GM12878 (cell line): ENCODE measurements at regions not wholly inside any gene's neighbourhood (a gene's known extent, or its start where the extent isn't known, plus 50 kb on each side); places are given as distances from the start of the nearest gene placed in this dataset.

Experiments
- ATAC-seq: fragments of 200-7000 bp; cut with Tn5 transposase; 3 replicates; pipeline ENCODE4 v1.9.1; 2020; ENCODE audit warnings: mild to moderate bottlenecking, moderate library complexity
- BruUV-seq: library from RNA; stranded (reverse); fragments of 400-500 nt; replicated peaks from 2 replicates; lab custom pipeline; 2021; lab: Mats Ljungman, UMichigan
- CTCF ChIA-PET: fragments of 300-600 bp; sonication (Branson Sonifier 250); formaldehyde crosslinking; extraction: SDS; loops from one replicate; lab custom pipeline; 2021; ENCODE audit warnings: inconsistent platforms; lab: Yijun Ruan, JAX
- POLR2A ChIA-PET: fragments of 350-600 bp; formaldehyde crosslinking; extraction: SDS; loops from one replicate; lab custom pipeline; 2021; ENCODE audit warnings: inconsistent platforms; lab: Charles Lee
- RAD21 ChIA-PET: fragments of 300-600 bp; sonication (Branson Sonifier 250); formaldehyde crosslinking; loops from one replicate; lab custom pipeline; 2023; ENCODE audit warnings: antibody characterized with exemption; ENCODE audit not compliant: unreplicated experiment; lab: Charles Lee
- SMC1A ChIA-PET: fragments of 300-600 bp; sonication (Branson Sonifier 250); formaldehyde crosslinking; loops from one replicate; lab custom pipeline; 2023; ENCODE audit not compliant: unreplicated experiment, uncharacterized antibody; lab: Charles Lee
- DNase-seq: peaks from one replicate; pipeline ENCODE4 v3.0.0-alpha.2; 2011; ENCODE audit warnings: low read depth, low spot score
- FAIRE-seq: peaks from 3 replicates; lab custom pipeline; 2011; peaks lifted over from hg19 to GRCh38; lab: Jason Lieb, UNC
- H2AFZ ChIP-seq: 2 replicates; pipeline ENCODE4 v1.6.0; 2011; ENCODE audit warnings: low read depth, low read length, control low read depth; ENCODE audit not compliant: control insufficient read depth
- H3K27ac ChIP-seq: 2 replicates; pipeline ENCODE4 v1.5.1; 2011; ENCODE audit warnings: control low read depth; ENCODE audit not compliant: control insufficient read depth, insufficient read depth
- H3K27me3 ChIP-seq, 2 experiments: replicated peaks in 1 of 2; 2 replicates each; pipeline versions ENCODE4 v1.6.0 to v1.6.1; 2011; ENCODE audit warnings: low read length in 1 of 2; ENCODE audit not compliant: control insufficient read depth in 2 of 2, insufficient read depth in 2 of 2
- H3K36me3 ChIP-seq, 2 experiments: 2 replicates each; pipeline ENCODE4 v1.5.1; 2011; ENCODE audit warnings: low read length in 1 of 2; ENCODE audit not compliant: control insufficient read depth in 2 of 2, insufficient read depth in 2 of 2
- H3K4me1 ChIP-seq: 2 replicates; pipeline ENCODE4 v1.6.1; 2011; ENCODE audit warnings: mild to moderate bottlenecking, low read length, moderate library complexity, mixed read lengths; ENCODE audit not compliant: control insufficient read depth, insufficient read depth
- H3K4me2 ChIP-seq: 2 replicates; pipeline ENCODE4 v1.6.0; 2011; ENCODE audit warnings: control low read depth; ENCODE audit not compliant: control insufficient read depth, insufficient read depth
- H3K4me3 ChIP-seq: fragments of 200-600 bp; sonication (generic); 2 replicates; pipeline ENCODE4 v1.5.1; 2016
- H3K79me2 ChIP-seq: 2 replicates; pipeline ENCODE4 v1.6.0; 2011; ENCODE audit warnings: low read length; ENCODE audit not compliant: control insufficient read depth, insufficient read depth
- H3K9ac ChIP-seq: 2 replicates; pipeline ENCODE4 v1.8.0; 2011; ENCODE audit warnings: low read length, control low read depth, mixed read lengths; ENCODE audit not compliant: control insufficient read depth, insufficient read depth
- H3K9me3 ChIP-seq: replicated peaks from 3 replicates; pipeline ENCODE4 v1.5.1; 2011; ENCODE audit warnings: mild to moderate bottlenecking, low read length; ENCODE audit not compliant: control insufficient read depth, insufficient read depth
- H4K20me1 ChIP-seq: 2 replicates; pipeline ENCODE4 v1.6.0; 2011; ENCODE audit not compliant: control insufficient read depth, insufficient read depth
- CBX5 ChIP-seq: sonication (generic); IDR thresholded peaks from 2 replicates; pipeline ENCODE4 v1.6.1; 2016; ENCODE audit warnings: low read depth, moderate library complexity, mild to moderate bottlenecking, inconsistent platforms
- FOS ChIP-seq: IDR thresholded peaks from 3 replicates; pipeline ENCODE4 v1.6.1; 2011; ENCODE audit warnings: borderline replicate concordance; ENCODE audit not compliant: insufficient read length; ENCODE audit errors: extremely low read depth
- LARP7 ChIP-seq: fragments of 450-650 bp; IDR thresholded peaks from 2 replicates; pipeline ENCODE4 v1.6.1; 2017; ENCODE audit warnings: mild to moderate bottlenecking
- MYC ChIP-seq: IDR thresholded peaks from 2 replicates; pipeline ENCODE4 v1.6.1; 2011; ENCODE audit warnings: mild to moderate bottlenecking, low read length, moderate library complexity, inconsistent platforms; ENCODE audit not compliant: insufficient read depth, insufficient replicate concordance, insufficient read length, severe bottlenecking
- NFXL1 ChIP-seq: fragments of 450-650 bp; IDR thresholded peaks from 2 replicates; pipeline ENCODE4 v1.6.1; 2017; ENCODE audit warnings: antibody characterized with exemption, mild to moderate bottlenecking, borderline replicate concordance
- NR2C2 ChIP-seq: IDR thresholded peaks from 2 replicates; pipeline ENCODE4 v1.6.1; 2011; ENCODE audit warnings: borderline replicate concordance, low read depth; ENCODE audit not compliant: control insufficient read depth, insufficient read length
- SIN3A ChIP-seq: IDR thresholded peaks from 2 replicates; pipeline ENCODE4 v1.6.1; 2012; ENCODE audit warnings: low read depth, low read length, improper control_type of control experiment
- SIX5 ChIP-seq: IDR thresholded peaks from 2 replicates; pipeline ENCODE4 v1.6.1; 2011; ENCODE audit warnings: mild to moderate bottlenecking, low read depth, low read length, moderate library complexity; ENCODE audit not compliant: severe bottlenecking
- YBX1 ChIP-seq: fragments of 450-650 bp; IDR thresholded peaks from 2 replicates; pipeline ENCODE4 v1.6.1; 2016; ENCODE audit warnings: antibody characterized with exemption
- WGBS: methylation state at CpG from one replicate; pipeline ENCODE4 v1.1.6; 2016; ENCODE audit warnings: low lambda C conversion rate; ENCODE audit not compliant: insufficient replicate concordance, insufficient coverage; ENCODE audit errors: missing lambda C conversion rate; 5-methylcytosine and 5-hydroxymethylcytosine counted together
- in situ Hi-C: fragments of 300-500 bp; cut with MboI; formaldehyde crosslinking; loops from 9 replicates; pipeline ENCODE4 v1.14.3; 2018; ENCODE audit warnings: mixed read lengths
- intact Hi-C: fragments of 100-400 bp; cut with micrococcal nuclease; formaldehyde crosslinking; loops from one replicate; pipeline ENCODE4 v1.14.2; 2022; ENCODE audit not compliant: unreplicated experiment
- TF ChIP-seq, protein P1 (sequence below): fragments of 450-650 bp; IDR thresholded peaks from 2 replicates; pipeline ENCODE4 v1.6.1; 2014; ENCODE audit warnings: mild to moderate bottlenecking
- TF ChIP-seq, protein P2 (sequence below): fragments of 450-650 bp; formaldehyde crosslinking; IDR thresholded peaks from 2 replicates; pipeline ENCODE4 v1.4.0; 2020; ENCODE audit warnings: mild to moderate bottlenecking, moderate library complexity
- TF ChIP-seq, protein P3 (sequence below): IDR thresholded peaks from 2 replicates; pipeline ENCODE4 v1.6.1; 2011; ENCODE audit warnings: borderline replicate concordance, low read depth, mild to moderate bottlenecking, moderate library complexity, mixed read lengths, low read length; ENCODE audit not compliant: insufficient read depth; ENCODE audit errors: extremely low read length
- TF ChIP-seq, protein P4 (sequence below): fragments of 450-650 bp; IDR thresholded peaks from 2 replicates; pipeline ENCODE4 v1.6.1; 2017; ENCODE audit warnings: low read depth, mild to moderate bottlenecking, moderate library complexity
- TF ChIP-seq, protein P5 (sequence below): fragments of 450-650 bp; formaldehyde crosslinking; IDR thresholded peaks from 2 replicates; pipeline ENCODE4 v1.4.0; 2022; ENCODE audit warnings: mild to moderate bottlenecking, moderate library complexity

DNA sequence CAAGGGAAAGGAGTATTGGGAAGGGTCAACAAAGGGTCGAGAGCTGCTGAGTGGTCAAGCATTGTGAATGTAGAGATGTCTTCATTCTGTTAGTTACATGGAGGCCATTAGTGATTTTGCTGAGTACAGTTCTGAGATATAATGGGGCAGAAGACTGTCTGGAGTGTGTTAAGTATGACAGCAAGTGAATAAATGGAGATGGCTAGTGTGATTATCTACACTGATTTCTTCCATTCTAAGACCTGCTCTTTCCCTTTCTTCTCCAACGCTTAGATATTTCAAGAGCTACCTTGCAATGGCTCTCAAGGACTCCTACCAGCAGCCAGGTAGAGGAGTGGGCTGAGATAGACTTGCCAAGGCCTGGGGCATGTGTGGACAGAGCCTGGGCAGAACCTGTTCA lies 216.5 kb downstream of the MFSD1 start:
- ATAC-seq = no peak
- no peak overlapping the region for H3K27ac ChIP-seq
- ChIA-PET SMC1A (interaction anchor here (0.7 to 1.4 kb wide), 2 partner anchors 19 to 241 kb away, joined by 3 read pairs; no protein-coding TSS in a partner anchor), CTCF (no interaction called here), RAD21 (no interaction called here), POLR2A (no interaction called here)
- no peak overlapping the region for H3K9ac ChIP-seq
- no peaks in the 10 kb centered on the region for H3K27me3 ChIP-seq
- no TSS peak for BruUV-seq
- 19% methylated on average over 2 of the region's 2 CpGs for WGBS
- H3K79me2 ChIP-seq = no peaks in the 10 kb centered on the region
- no peaks in the 10 kb centered on the region for H3K4me1 ChIP-seq
- no peak for DNase-seq
- intact Hi-C loops (no loop called here), in situ Hi-C loops (no loop called here)
- no peaks in the 10 kb centered on the region for H4K20me1 ChIP-seq
- H3K4me3 ChIP-seq = no peak overlapping the region
- no peak for FAIRE-seq
- H2AFZ ChIP-seq = no peak overlapping the region
- H3K9me3 ChIP-seq = no peaks in the 10 kb centered on the region
- no peaks in the 10 kb centered on the region for H3K36me3 ChIP-seq
- no peak overlapping the region for H3K4me2 ChIP-seq
- TF ChIP-seq, protein P1, sequence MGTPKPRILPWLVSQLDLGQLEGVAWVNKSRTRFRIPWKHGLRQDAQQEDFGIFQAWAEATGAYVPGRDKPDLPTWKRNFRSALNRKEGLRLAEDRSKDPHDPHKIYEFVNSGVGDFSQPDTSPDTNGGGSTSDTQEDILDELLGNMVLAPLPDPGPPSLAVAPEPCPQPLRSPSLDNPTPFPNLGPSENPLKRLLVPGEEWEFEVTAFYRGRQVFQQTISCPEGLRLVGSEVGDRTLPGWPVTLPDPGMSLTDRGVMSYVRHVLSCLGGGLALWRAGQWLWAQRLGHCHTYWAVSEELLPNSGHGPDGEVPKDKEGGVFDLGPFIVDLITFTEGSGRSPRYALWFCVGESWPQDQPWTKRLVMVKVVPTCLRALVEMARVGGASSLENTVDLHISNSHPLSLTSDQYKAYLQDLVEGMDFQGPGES = no peak
- no peak for TF ChIP-seq LARP7
- no peak for TF ChIP-seq SIN3A
- TF ChIP-seq MYC = no peak
- TF ChIP-seq SIX5 = no peak
- no peak for TF ChIP-seq NFXL1
- TF ChIP-seq CBX5 = no peak
- TF ChIP-seq, protein P2, sequence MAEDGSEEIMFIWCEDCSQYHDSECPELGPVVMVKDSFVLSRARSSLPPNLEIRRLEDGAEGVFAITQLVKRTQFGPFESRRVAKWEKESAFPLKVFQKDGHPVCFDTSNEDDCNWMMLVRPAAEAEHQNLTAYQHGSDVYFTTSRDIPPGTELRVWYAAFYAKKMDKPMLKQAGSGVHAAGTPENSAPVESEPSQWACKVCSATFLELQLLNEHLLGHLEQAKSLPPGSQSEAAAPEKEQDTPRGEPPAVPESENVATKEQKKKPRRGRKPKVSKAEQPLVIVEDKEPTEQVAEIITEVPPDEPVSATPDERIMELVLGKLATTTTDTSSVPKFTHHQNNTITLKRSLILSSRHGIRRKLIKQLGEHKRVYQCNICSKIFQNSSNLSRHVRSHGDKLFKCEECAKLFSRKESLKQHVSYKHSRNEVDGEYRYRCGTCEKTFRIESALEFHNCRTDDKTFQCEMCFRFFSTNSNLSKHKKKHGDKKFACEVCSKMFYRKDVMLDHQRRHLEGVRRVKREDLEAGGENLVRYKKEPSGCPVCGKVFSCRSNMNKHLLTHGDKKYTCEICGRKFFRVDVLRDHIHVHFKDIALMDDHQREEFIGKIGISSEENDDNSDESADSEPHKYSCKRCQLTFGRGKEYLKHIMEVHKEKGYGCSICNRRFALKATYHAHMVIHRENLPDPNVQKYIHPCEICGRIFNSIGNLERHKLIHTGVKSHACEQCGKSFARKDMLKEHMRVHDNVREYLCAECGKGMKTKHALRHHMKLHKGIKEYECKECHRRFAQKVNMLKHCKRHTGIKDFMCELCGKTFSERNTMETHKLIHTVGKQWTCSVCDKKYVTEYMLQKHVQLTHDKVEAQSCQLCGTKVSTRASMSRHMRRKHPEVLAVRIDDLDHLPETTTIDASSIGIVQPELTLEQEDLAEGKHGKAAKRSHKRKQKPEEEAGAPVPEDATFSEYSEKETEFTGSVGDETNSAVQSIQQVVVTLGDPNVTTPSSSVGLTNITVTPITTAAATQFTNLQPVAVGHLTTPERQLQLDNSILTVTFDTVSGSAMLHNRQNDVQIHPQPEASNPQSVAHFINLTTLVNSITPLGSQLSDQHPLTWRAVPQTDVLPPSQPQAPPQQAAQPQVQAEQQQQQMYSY = no peak
- TF ChIP-seq, protein P3, sequence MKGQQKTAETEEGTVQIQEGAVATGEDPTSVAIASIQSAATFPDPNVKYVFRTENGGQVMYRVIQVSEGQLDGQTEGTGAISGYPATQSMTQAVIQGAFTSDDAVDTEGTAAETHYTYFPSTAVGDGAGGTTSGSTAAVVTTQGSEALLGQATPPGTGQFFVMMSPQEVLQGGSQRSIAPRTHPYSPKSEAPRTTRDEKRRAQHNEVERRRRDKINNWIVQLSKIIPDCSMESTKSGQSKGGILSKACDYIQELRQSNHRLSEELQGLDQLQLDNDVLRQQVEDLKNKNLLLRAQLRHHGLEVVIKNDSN = no peak
- TF ChIP-seq, protein P4, sequence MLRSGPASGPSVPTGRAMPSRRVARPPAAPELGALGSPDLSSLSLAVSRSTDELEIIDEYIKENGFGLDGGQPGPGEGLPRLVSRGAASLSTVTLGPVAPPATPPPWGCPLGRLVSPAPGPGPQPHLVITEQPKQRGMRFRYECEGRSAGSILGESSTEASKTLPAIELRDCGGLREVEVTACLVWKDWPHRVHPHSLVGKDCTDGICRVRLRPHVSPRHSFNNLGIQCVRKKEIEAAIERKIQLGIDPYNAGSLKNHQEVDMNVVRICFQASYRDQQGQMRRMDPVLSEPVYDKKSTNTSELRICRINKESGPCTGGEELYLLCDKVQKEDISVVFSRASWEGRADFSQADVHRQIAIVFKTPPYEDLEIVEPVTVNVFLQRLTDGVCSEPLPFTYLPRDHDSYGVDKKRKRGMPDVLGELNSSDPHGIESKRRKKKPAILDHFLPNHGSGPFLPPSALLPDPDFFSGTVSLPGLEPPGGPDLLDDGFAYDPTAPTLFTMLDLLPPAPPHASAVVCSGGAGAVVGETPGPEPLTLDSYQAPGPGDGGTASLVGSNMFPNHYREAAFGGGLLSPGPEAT = no peak
- TF ChIP-seq, protein P5, sequence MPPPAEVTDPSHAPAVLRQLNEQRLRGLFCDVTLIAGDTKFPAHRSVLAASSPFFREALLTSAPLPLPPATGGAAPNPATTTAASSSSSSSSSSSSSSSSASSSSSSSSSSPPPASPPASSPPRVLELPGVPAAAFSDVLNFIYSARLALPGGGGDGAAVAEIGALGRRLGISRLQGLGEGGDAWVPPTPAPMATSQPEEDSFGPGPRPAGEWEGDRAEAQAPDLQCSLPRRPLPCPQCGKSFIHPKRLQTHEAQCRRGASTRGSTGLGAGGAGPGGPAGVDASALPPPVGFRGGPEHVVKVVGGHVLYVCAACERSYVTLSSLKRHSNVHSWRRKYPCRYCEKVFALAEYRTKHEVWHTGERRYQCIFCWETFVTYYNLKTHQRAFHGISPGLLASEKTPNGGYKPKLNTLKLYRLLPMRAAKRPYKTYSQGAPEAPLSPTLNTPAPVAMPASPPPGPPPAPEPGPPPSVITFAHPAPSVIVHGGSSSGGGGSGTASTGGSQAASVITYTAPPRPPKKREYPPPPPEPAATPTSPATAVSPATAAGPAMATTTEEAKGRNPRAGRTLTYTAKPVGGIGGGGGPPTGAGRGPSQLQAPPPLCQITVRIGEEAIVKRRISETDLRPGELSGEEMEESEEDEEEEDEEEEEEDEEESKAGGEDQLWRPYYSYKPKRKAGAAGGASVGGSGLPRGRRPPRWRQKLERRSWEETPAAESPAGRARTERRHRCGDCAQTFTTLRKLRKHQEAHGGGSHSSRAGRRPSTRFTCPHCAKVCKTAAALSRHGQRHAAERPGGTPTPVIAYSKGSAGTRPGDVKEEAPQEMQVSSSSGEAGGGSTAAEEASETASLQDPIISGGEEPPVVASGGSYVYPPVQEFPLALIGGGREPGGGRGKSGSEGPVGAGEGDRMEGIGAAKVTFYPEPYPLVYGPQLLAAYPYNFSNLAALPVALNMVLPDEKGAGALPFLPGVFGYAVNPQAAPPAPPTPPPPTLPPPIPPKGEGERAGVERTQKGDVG = no peak
- TF ChIP-seq YBX1 = no peak
- TF ChIP-seq NR2C2 = no peak
- no peak for TF ChIP-seq FOS
